ENCODE measurements at regions not wholly inside any gene's neighbourhood (a gene's known extent, or its start where the extent isn't known, plus 50 kb on each side); places are given as distances from the start of the nearest gene placed in this dataset.
A peak's percentile ranks its signal among the peaks of the same experiment; 100 is the strongest.
"Not testable (repeated sequence)": the region's sequence is repeated elsewhere in the genome, so short reads cannot be mapped to it uniquely, and the experiment has no call there.

DNA sequence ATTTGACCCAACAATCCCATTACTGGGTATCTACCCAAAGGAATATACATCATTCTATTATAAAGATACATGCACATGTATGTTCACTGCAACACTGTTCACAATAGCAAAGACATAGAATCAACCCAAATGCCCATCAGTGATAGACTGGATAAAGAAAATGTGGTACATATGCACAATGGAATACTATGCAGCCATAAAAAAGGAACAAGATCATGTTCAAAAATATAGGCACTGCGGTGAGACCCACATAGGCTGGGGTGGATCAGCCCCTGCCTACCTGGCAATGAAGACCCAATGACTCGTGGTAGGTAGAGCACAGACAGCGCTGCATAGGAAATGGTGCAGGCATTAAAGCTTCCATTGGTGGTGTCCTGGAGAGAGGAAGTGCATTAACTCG lies 88.6 kb upstream of the NFIL3 start:
- not testable (repeated sequence) for DNase-seq

- DNase-seq = no peak
Observed at GRCh38 chr9:91503673-91504081, 80.0 kb upstream of the NFIL3 start.

GRCh38 chr9:91502913-91503672 lies 79.5 kb upstream of the NFIL3 start:
- DNase-seq = no peak

DNA sequence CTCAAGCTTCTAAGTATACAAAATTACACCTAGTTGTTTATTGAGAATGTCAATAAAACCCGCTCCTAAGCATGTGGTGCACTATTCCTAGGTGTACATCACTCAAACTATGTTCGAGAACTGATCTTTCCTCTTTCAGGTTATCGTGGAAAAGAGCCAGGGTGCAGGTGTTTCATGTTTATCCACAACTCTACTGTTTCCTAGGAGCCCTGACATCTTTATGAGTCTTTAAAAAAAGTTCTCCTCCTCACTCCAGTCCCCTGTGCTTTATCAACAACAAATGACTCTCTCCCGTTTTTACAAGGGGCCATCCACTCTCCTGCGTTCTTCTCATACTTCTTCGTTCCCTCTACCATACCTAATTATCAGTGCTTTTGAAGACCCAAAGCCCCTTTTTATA lies 78.8 kb upstream of the NFIL3 start:
- no peak for DNase-seq

- DNase-seq = no peak
Observed at GRCh38 chr9:91500509-91501014, 76.9 kb upstream of the NFIL3 start.

DNA sequence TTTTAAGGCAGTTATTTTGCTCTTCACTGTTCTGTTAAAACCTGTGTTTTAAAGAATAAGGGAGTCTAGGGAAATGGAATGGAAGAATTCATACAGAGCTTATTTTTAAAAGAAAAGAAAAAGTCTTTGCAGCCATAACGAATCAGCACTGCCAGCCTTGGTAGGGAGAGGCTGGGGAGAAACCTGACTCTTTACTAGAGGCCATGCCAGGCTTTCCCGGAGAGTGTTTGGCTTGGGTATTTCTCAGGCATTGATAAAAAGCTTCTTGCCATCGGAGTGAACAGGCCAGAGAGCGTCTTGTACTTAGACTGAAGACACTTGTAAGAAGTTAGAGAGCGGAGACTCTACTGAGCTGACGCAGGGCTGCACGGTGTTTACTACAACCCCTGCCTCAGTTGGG lies 72.7 kb upstream of the NFIL3 start:
- DNase-seq = no peak

GRCh38 chr9:91495450-91495849 lies 71.8 kb upstream of the NFIL3 start:
- DNase-seq = peak; percentile 30 to 31

DNA sequence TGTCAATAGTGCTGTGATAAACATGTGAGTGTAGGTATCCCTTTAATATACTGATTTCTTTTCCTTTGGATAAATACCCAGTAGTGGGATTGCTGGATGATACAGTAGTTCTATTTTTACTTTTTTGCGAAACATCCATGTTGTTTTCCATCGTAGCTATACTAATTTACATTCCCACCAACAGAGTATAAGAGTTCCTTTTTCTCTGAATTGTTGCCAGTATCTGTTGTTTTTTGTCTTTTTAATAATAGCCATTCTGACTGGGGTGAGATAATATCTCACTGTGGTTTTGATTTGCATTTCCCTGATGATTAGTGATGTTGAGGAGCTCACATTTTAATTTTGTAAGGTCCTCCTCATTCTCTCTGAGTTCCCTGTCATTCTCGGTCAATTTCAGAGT lies 71.1 kb upstream of the NFIL3 start:
- no peak for DNase-seq

- no peak for DNase-seq
Observed at GRCh38 chr9:91492237-91492636, 68.6 kb upstream of the NFIL3 start.

DNA sequence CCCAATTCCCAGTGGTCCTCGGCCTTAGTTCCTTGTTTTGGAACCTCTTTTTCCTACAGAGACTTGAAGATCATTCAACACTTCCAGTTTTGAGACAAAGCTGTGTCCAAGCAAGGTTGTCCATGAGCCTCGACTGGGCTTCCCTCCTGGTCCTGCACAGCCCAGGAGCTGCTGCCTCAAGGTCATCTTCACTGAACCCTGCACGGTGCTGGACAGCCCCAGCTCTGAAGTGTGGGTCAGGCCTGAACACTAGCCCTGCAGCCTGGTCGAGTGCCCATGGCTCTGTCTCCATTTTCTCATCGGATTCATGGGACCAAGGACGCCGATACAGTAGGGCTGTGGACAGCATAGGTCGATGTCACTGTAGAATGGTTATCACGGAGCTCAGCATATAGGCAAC lies 68.0 kb upstream of the NFIL3 start:
- no peak for DNase-seq

DNA sequence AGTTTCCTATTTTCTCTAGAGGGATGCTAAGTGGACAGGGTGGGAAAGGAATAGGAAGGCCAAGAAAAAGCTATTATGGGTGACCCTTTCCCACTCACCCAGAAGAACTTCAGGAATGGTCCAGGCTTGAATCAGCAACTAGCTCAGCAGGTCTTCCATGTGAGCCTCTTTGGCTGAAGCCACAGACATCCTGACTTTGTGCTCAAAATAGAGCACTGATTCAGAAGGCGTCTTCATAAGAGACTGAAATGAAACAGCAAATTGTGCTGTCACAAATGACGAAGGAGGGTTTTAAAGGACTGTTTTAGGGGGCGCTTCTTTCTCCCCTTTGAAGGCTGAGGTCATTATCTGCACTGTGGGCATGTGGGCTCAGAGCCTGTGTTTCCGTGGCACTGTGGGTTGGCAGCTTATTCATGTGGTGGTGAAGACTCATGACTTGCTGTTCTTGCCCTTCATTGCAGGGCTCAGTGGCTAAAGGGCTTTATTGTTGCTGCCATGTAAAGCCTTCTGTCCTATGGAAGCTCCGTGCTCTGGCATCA lies 65.8 kb upstream of the NFIL3 start:
- DNase-seq = no peak

DNA sequence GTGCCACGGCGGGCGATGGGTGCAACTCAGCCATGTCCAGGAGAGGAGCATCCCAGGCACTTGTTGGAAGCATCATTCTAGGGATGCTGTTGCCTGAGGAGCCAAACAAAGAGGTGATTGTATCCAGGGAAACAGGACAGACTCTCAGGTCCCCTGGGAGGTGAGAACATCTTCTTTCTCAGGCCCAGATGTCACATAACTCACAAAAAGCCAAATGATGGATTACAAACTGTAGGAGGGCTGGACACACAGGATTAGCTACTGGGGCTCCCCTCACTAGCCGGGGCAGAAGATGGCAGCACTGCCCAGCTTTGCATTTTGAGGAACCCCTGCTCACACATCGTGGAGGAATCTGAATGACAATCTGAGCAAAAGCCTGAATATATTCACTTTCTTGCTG lies 64.7 kb upstream of the NFIL3 start:
- no peak for DNase-seq

GRCh38 chr9:91486699-91487497 lies 63.3 kb upstream of the NFIL3 start:
- no peak for DNase-seq

- no peak for DNase-seq
Observed at GRCh38 chr9:91485006-91485405, 61.4 kb upstream of the NFIL3 start.

- no peak for DNase-seq
Observed at GRCh38 chr9:91483835-91484234, 60.2 kb upstream of the NFIL3 start.

GRCh38 chr9:91483189-91483691 lies 59.6 kb upstream of the NFIL3 start:
- DNase-seq = no peak

DNA sequence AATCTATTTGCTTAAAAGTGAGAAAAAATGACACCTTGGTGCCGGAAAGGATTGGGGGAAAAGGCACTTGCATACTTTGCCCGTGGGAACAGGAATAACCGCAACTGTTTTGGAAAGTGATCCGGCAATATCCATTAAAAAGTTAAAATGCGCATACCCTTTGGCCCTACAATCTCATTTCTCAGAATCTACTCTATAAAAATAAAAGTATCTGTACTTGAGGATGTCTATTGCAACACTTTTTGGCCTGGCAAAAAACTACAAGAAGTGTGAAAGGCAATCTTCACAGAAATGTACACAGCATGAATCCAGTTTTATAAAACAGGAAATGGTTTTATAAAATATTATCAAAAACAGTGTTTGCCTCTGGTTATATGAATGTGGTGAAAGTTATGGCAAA lies 58.3 kb upstream of the NFIL3 start:
- DNase-seq = no peak

GRCh38 chr9:91477106-91477505 lies 53.5 kb upstream of the NFIL3 start:
- DNase-seq = no peak

DNA sequence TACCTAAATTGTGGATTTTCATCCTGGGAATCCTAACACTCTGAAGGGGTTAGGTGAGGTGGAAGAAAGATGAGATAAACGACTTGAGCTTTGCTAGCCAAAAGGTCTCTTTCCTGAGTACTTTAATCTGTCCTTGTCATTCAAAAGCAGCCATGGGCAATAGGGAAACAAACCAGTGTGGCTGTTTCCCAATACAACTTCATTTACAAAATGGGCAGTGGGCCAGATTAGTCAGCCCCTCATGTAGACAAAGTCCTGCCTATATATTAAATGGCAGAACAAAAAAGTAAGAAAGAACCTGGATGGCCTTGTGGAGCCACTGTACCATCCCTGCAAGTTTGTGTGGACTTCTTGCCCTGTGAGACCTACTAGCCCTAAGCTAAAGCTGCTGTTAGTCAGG lies 51.0 kb upstream of the NFIL3 start:
- no peak for DNase-seq
